Adrenal gland (tissue), 9 donors: ENCODE measurements at regions not wholly inside any gene's neighbourhood (a gene's known extent, or its start where the extent isn't known, plus 50 kb on each side); places are given as distances from the start of the nearest gene placed in this dataset.

Experiments used
- DNase-seq, 7 donors: peaks; one replicate each; pipeline ENCODE4 v3.0.0-alpha.2; 2019 to 2020
- H3K27ac ChIP-seq, 5 donors: fragments of 200-600 bp; sonication (generic) in 4 of 5; 1 replicate in 3 of 5; 2 replicates in 2 of 5; pipeline versions ENCODE4 v1.5.1 to v1.8.0; 2016 to 2020; ENCODE audit warnings: mild to moderate bottlenecking in 1 of 5
- H3K27me3 ChIP-seq: fragments of 200-600 bp; 2 replicates; pipeline ENCODE4 v1.8.0; 2021
- H3K36me3 ChIP-seq, 2 donors: fragments of 200-600 bp; replicated peaks in 1 of 2; 1 replicate in 1 of 2; 2 replicates in 1 of 2; pipeline versions ENCODE4 v1.5.1 to v1.8.0; 2018 to 2022
- H3K4me1 ChIP-seq, 2 donors: fragments of 200-600 bp; replicated peaks in 1 of 2; 1 replicate in 1 of 2; 2 replicates in 1 of 2; pipeline versions ENCODE4 v1.5.1 to v1.8.0; 2018 to 2021
- H3K4me3 ChIP-seq, 4 donors: fragments of 200-600 bp; sonication (generic) in 3 of 4; one replicate each; pipeline ENCODE4 v1.5.1; 2016 to 2018
- H3K9me3 ChIP-seq, 3 donors: fragments of 200-600 bp; sonication (generic) in 1 of 3; replicated peaks in 1 of 3; 1 replicate in 2 of 3; 2 replicates in 1 of 3; pipeline versions ENCODE4 v1.5.1 to v1.8.0; 2016 to 2021
- POLR2A ChIP-seq, 2 donors: fragments of 450-650 bp; IDR thresholded peaks; one replicate each; pipeline ENCODE4 v1.6.1; 2017; ENCODE audit warnings: antibody characterized with exemption in 2 of 2, mild to moderate bottlenecking in 2 of 2, moderate library complexity in 1 of 2
- WGBS, 4 donors: extraction: QIAGEN DNeasy Blood & Tissue Kit in 2 of 4; methylation state at CpG; one replicate each; pipeline versions ENCODE4 v1.1.5 to v1.1.7; 2013 to 2017; 5-methylcytosine and 5-hydroxymethylcytosine counted together
- intact Hi-C, 2 donors: fragments of 100-400 bp; cut with DNase I; formaldehyde crosslinking; loops; one replicate each; pipeline versions ENCODE4 v1.14.1 to v1.15.0; 2022 to 2023
- TF ChIP-seq, protein P1 (sequence below), 6 experiments: fragments of 450-650 bp in 4 of 6; fragments of 200-600 bp in 2 of 6; sonication (generic) in 1 of 6; IDR thresholded peaks; 1 replicate in 5 of 6; 2 replicates in 1 of 6; pipeline versions ENCODE4 v1.5.1 to v1.8.0; 2016 to 2021; ENCODE audit warnings: antibody characterized with exemption in 6 of 6, mild to moderate bottlenecking in 2 of 6, moderate library complexity in 1 of 6
- donor health status: healthy with polysubstance abuse.
- donor health status: Bipolar disorder and iron deficiency.
- donor health status: DM: yes; HTN: yes; CAD: no.
- donor health status: DM: no; HTN: no; CAD: no.
- donor health status: DM: no; HTN: no; CAD: no.

DNA sequence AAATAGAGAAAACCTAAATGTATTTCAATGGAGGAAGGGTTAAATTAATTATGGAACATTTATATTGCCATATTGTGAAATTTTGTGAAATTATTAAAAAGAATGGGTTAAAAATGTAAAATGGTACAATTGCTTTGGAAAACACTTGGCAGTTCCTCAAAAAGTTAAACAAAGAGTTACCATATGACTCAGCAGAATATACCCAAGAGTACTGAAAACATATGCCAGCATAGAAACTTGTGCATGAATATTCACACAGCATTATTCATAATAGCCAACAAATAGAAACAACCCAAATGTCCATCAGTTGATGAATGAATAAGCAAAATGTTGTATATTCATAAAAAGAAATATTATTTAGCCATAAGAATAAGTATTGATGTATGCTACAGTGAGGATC lies 181.0 kb upstream of the MAST4 start:
- Histone ChIP-seq H3K9me3 (no peaks in the 10 kb centered on the region), H3K4me1 (no peaks in the 10 kb centered on the region), H3K27me3 (no peaks in the 10 kb centered on the region), H3K27ac (no peak overlapping the region), H3K36me3 (no peaks in the 10 kb centered on the region), H3K4me3 (no peak overlapping the region)
- no peak for DNase-seq
- no peak for TF ChIP-seq POLR2A (IDR thresholded peaks at IDR 0.05)
- TF ChIP-seq, protein P1, sequence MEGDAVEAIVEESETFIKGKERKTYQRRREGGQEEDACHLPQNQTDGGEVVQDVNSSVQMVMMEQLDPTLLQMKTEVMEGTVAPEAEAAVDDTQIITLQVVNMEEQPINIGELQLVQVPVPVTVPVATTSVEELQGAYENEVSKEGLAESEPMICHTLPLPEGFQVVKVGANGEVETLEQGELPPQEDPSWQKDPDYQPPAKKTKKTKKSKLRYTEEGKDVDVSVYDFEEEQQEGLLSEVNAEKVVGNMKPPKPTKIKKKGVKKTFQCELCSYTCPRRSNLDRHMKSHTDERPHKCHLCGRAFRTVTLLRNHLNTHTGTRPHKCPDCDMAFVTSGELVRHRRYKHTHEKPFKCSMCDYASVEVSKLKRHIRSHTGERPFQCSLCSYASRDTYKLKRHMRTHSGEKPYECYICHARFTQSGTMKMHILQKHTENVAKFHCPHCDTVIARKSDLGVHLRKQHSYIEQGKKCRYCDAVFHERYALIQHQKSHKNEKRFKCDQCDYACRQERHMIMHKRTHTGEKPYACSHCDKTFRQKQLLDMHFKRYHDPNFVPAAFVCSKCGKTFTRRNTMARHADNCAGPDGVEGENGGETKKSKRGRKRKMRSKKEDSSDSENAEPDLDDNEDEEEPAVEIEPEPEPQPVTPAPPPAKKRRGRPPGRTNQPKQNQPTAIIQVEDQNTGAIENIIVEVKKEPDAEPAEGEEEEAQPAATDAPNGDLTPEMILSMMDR (IDR thresholded peaks at IDR 0.05) = no peak
- intact Hi-C loops = no loop called here

DNA sequence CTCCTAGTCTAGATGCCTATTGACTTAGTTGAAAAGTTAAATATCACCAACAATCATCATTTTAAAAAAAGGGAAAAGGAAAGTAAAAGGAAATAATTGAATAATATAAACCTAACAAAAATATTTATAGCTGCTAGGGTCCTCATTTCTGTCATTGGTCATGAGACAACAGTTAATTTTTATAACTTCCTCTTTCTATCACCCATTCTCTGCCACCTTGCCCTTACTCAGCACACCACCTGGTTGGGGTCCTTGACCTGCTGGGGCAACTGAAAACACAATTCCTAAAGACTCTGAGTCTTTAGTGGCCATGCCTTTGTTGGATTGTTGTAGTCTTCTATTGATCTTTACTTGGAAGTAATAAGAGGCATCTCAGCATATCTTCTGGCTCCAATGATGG lies 179.5 kb upstream of the MAST4 start:
- no peak for DNase-seq
- Histone ChIP-seq H3K9me3 (no peaks in the 10 kb centered on the region), H3K27ac (no peak overlapping the region), H3K4me3 (no peak overlapping the region), H3K27me3 (no peaks in the 10 kb centered on the region), H3K4me1 (no peaks in the 10 kb centered on the region), H3K36me3 (no peaks in the 10 kb centered on the region)
- intact Hi-C loops = no loop called here
- TF ChIP-seq, protein P1 (IDR thresholded peaks at IDR 0.05) = no peak
- no peak for TF ChIP-seq POLR2A (IDR thresholded peaks at IDR 0.05)

DNA sequence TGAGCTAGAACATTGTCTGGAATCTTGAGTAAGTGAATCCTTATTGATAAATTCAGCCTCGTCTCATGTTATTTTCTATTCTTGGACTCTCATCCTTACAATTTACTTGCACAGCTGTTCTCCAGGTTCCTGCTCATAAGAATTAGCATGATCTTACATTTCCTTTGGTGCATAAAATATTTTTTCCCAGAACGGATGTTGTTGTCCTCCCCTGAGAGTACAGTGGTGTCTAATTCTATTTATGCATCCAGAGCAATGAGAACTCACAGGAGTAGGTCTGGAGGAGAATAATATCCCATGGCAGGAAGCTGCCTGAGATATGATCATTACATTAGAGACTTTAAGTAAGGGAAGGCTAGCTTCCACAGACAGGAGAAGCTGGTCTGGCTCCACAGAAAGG lies 178.4 kb upstream of the MAST4 start:
- Histone ChIP-seq H3K4me1 (no peaks in the 10 kb centered on the region), H3K27ac (no peak overlapping the region), H3K4me3 (no peak overlapping the region), H3K9me3 (no peaks in the 10 kb centered on the region), H3K36me3 (no peaks in the 10 kb centered on the region), H3K27me3 (no peaks in the 10 kb centered on the region)
- no peak for DNase-seq
- TF ChIP-seq POLR2A (IDR thresholded peaks at IDR 0.05) = no peak
- TF ChIP-seq, protein P1 (IDR thresholded peaks at IDR 0.05) = no peak
- WGBS, 4 donors = 45 to 55% (median 51%) methylated on average over 2 of the region's 2 CpGs
- intact Hi-C loops = no loop called here

DNA sequence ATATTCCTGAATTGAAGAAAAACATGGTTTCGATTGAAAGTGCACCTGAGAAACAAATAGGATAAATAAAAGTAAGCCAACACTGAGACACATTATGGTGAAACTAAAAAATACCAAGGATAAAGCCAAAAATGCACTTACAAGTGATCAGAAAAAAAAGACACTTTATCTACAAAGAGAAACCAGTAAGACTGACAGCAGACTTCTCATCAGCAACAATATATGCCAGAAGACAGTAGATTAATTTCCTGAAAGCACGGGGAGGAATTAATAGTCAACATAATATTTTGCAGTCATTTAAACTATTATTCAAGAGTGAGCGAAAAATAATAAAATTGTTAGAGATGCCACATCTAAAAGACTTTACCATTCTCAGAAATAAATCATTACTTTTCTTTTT lies 172.7 kb upstream of the MAST4 start:
- Histone ChIP-seq H3K9me3 (no peaks in the 10 kb centered on the region), H3K4me3 (no peak overlapping the region), H3K36me3 (no peaks in the 10 kb centered on the region), H3K27ac (no peak overlapping the region), H3K4me1 (no peaks in the 10 kb centered on the region), H3K27me3 (no peaks in the 10 kb centered on the region)
- TF ChIP-seq, protein P1 (IDR thresholded peaks at IDR 0.05) = no peak
- no peak for TF ChIP-seq POLR2A (IDR thresholded peaks at IDR 0.05)
- intact Hi-C loops = no loop called here
- 84 to 96% (median 93%) methylated on average over 3 of the region's 3 CpGs for WGBS, 4 donors
- no peak for DNase-seq
